Mesenchymal stem cell (in vitro differentiated cells and primary cell): ENCODE measurements at regions not wholly inside any gene's neighbourhood (a gene's known extent, or its start where the extent isn't known, plus 50 kb on each side); places are given as distances from the start of the nearest gene placed in this dataset.
"Not testable (repeated sequence)": the region's sequence is repeated elsewhere in the genome, so short reads cannot be mapped to it uniquely, and the experiment has no call there.

ENCODE experiments used
- DNase-seq: peaks from one replicate; pipeline ENCODE4 v3.0.0-alpha.2; 2013
- H2AFZ ChIP-seq: one replicate; pipeline ENCODE4 v1.6.1; 2013; ENCODE audit warnings: low read depth, mild to moderate bottlenecking, control low read depth, inconsistent platforms, low read length, moderate library complexity
- H2AK5ac ChIP-seq: 2 replicates; pipeline ENCODE4 v1.6.1; 2013; ENCODE audit warnings: low read length, moderate library complexity, mild to moderate bottlenecking, inconsistent platforms; ENCODE audit not compliant: severe bottlenecking
- H2BK120ac ChIP-seq: one replicate; pipeline ENCODE4 v1.6.1; 2013; ENCODE audit warnings: low read depth, mild to moderate bottlenecking, inconsistent platforms, low read length, moderate library complexity
- H2BK12ac ChIP-seq, 2 experiments: one replicate each; pipeline ENCODE4 v1.6.1; 2013; ENCODE audit warnings: inconsistent platforms in 2 of 2, low read length in 2 of 2, mild to moderate bottlenecking in 2 of 2, moderate library complexity in 2 of 2, control low read depth in 1 of 2
- H2BK15ac ChIP-seq: one replicate; pipeline ENCODE4 v1.6.1; 2013; ENCODE audit warnings: mild to moderate bottlenecking, low read depth, inconsistent platforms; ENCODE audit not compliant: poor library complexity, severe bottlenecking
- H2BK5ac ChIP-seq: 2 replicates; pipeline ENCODE4 v1.6.1; 2013; ENCODE audit warnings: low read depth, mild to moderate bottlenecking, low read length, control low read depth, inconsistent platforms; ENCODE audit not compliant: poor library complexity, severe bottlenecking
- H3K14ac ChIP-seq, 2 experiments: one replicate each; pipeline ENCODE4 v1.6.1; 2013; ENCODE audit warnings: inconsistent platforms in 2 of 2, low read length in 2 of 2, control low read depth in 1 of 2, mild to moderate bottlenecking in 1 of 2, moderate library complexity in 1 of 2
- H3K18ac ChIP-seq, 2 experiments: one replicate each; pipeline ENCODE4 v1.6.1; 2013; ENCODE audit warnings: inconsistent platforms in 2 of 2, low read length in 2 of 2, control low read depth in 1 of 2, low read depth in 1 of 2, mild to moderate bottlenecking in 1 of 2
- H3K23ac ChIP-seq, 2 experiments: one replicate each; pipeline ENCODE4 v1.6.1; 2013; ENCODE audit warnings: inconsistent platforms in 2 of 2, low read length in 2 of 2, mild to moderate bottlenecking in 2 of 2, moderate library complexity in 2 of 2, control low read depth in 1 of 2
- H3K27ac ChIP-seq: 2 replicates; pipeline ENCODE4 v1.5.1; 2013; ENCODE audit warnings: mild to moderate bottlenecking, moderate library complexity, low read length, control low read depth, inconsistent platforms; ENCODE audit not compliant: poor library complexity, severe bottlenecking
- H3K27me3 ChIP-seq, 2 experiments: 2 replicates each; pipeline versions ENCODE4 v1.6.1 to v1.7.0; 2013; ENCODE audit warnings: low read length in 2 of 2, mild to moderate bottlenecking in 2 of 2, moderate library complexity in 2 of 2, control low read depth in 1 of 2, inconsistent platforms in 1 of 2; ENCODE audit not compliant: control insufficient read depth in 1 of 2, insufficient read depth in 1 of 2
- H3K36me3 ChIP-seq, 2 experiments: 2 replicates each; pipeline versions ENCODE4 v1.6.1 to v1.7.0; 2013; ENCODE audit warnings: low read length in 2 of 2, control low read depth in 1 of 2, inconsistent platforms in 1 of 2, low read depth in 1 of 2, mild to moderate bottlenecking in 1 of 2; ENCODE audit not compliant: insufficient read depth in 2 of 2, control insufficient read depth in 1 of 2
- H3K4ac ChIP-seq, 2 experiments: one replicate each; pipeline ENCODE4 v1.6.1; 2013; ENCODE audit warnings: inconsistent platforms in 2 of 2, low read length in 2 of 2, mild to moderate bottlenecking in 2 of 2, moderate library complexity in 2 of 2, control low read depth in 1 of 2, low read depth in 1 of 2
- H3K4me1 ChIP-seq: 2 replicates; pipeline ENCODE4 v1.6.1; 2013; ENCODE audit warnings: low read depth, low read length, control low read depth; ENCODE audit not compliant: control insufficient read depth, insufficient read depth
- H3K4me2 ChIP-seq: 2 replicates; pipeline ENCODE4 v1.6.1; 2013; ENCODE audit warnings: low read length, mild to moderate bottlenecking, inconsistent platforms; ENCODE audit not compliant: poor library complexity, severe bottlenecking
- H3K4me3 ChIP-seq, 2 experiments: 2 replicates each; pipeline versions ENCODE4 v1.5.1 to v1.7.0; 2013; ENCODE audit warnings: low read length in 2 of 2, mild to moderate bottlenecking in 2 of 2, control low read depth in 1 of 2, low read depth in 1 of 2; ENCODE audit not compliant: insufficient read depth in 1 of 2
- H3K79me1 ChIP-seq: replicated peaks from 2 replicates; pipeline ENCODE4 v1.6.1; 2013; ENCODE audit warnings: mild to moderate bottlenecking, control low read depth, low read length, inconsistent platforms; ENCODE audit not compliant: poor library complexity, severe bottlenecking
- H3K9ac ChIP-seq: 2 replicates; pipeline ENCODE4 v1.7.0; 2013; ENCODE audit warnings: mild to moderate bottlenecking, low read length, moderate library complexity
- H3K9me3 ChIP-seq: 2 replicates; pipeline ENCODE4 v1.7.0; 2013; ENCODE audit warnings: mild to moderate bottlenecking, low read length; ENCODE audit not compliant: control insufficient read depth
- H4K8ac ChIP-seq: one replicate; pipeline ENCODE4 v1.6.1; 2013; ENCODE audit warnings: inconsistent platforms, mild to moderate bottlenecking, low read length, moderate library complexity
- H4K91ac ChIP-seq: one replicate; pipeline ENCODE4 v1.6.1; 2013; ENCODE audit warnings: mild to moderate bottlenecking, low read length, inconsistent platforms
- WGBS: methylation state at CpG from one replicate; pipeline ENCODE4 v1.1.7; 2013; ENCODE audit warnings: mixed read lengths; 5-methylcytosine and 5-hydroxymethylcytosine counted together

- Histone ChIP-seq H3K18ac (no peak overlapping the region), H4K91ac (no peak overlapping the region), H4K8ac (no peak overlapping the region), H3K14ac (no peak overlapping the region), H3K4ac (no peak overlapping the region), H2BK15ac (no peak overlapping the region), H3K9me3 (peaks cover 6% of the 10 kb centered on the region), H3K9ac (no peak overlapping the region), H3K23ac (no peak overlapping the region), H3K79me1 (no peaks in the 10 kb centered on the region), H3K27me3 (no peaks in the 10 kb centered on the region), H3K4me1 (no peaks in the 10 kb centered on the region), H2BK120ac (no peak overlapping the region), H2BK5ac (no peak overlapping the region), H2AFZ (no peak overlapping the region), H3K4me3 (no peak overlapping the region), H3K4me2 (no peak overlapping the region), H2AK5ac (no peak overlapping the region), H3K36me3 (no peaks in the 10 kb centered on the region), H2BK12ac (no peak overlapping the region), H3K27ac (no peak overlapping the region)
- 89% methylated on average over 1 of the region's 1 CpG for WGBS
- DNase-seq, result no peak
These were observed 913.1 kb upstream of the FBXO33 start for GRCh38 chr14:40345334-40345733.

- Histone ChIP-seq H3K36me3 (no peaks in the 10 kb centered on the region), H3K4me1 (no peaks in the 10 kb centered on the region), H2AFZ (no peak overlapping the region), H4K8ac (no peak overlapping the region), H3K14ac (no peak overlapping the region), H3K4ac (no peak overlapping the region), H3K4me3 (no peak overlapping the region), H2BK5ac (no peak overlapping the region), H2AK5ac (no peak overlapping the region), H2BK15ac (no peak overlapping the region), H3K18ac (no peak overlapping the region), H4K91ac (no peak overlapping the region), H3K27me3 (no peaks in the 10 kb centered on the region), H3K23ac (no peak overlapping the region), H3K4me2 (no peak overlapping the region), H2BK12ac (no peak overlapping the region), H3K79me1 (no peaks in the 10 kb centered on the region), H3K9me3 (peaks cover 6% of the 10 kb centered on the region), H3K27ac (no peak overlapping the region), H2BK120ac (no peak overlapping the region), H3K9ac (no peak overlapping the region)
- 70% methylated on average over 3 of the region's 3 CpGs for WGBS
- DNase-seq, result no peak
These were observed 908.5 kb upstream of the FBXO33 start for GRCh38 chr14:40340708-40341107.

GRCh38 chr14:40336846-40337245 is 904.6 kb upstream of the FBXO33 start:
- Histone ChIP-seq H3K4me1 (no peaks in the 10 kb centered on the region), H3K27ac (no peak overlapping the region), H4K8ac (no peak overlapping the region), H3K14ac (no peak overlapping the region), H3K9me3 (peaks cover 13% of the 10 kb centered on the region), H3K27me3 (no peaks in the 10 kb centered on the region), H4K91ac (no peak overlapping the region), H3K4ac (no peak overlapping the region), H2AK5ac (no peak overlapping the region), H3K4me2 (no peak overlapping the region), H3K36me3 (no peaks in the 10 kb centered on the region), H2BK15ac (no peak overlapping the region), H3K4me3 (no peak overlapping the region), H2AFZ (no peak overlapping the region), H3K18ac (no peak overlapping the region), H2BK12ac (no peak overlapping the region), H3K79me1 (no peaks in the 10 kb centered on the region), H3K23ac (no peak overlapping the region), H2BK5ac (no peak overlapping the region), H2BK120ac (no peak overlapping the region), H3K9ac (no peak overlapping the region)
- 74% methylated on average over 2 of the region's 2 CpGs for whole genome bisulfite sequencing
- DNase-seq, result no peak

- not testable (repeated sequence) for H2AK5ac ChIP-seq, H2AFZ ChIP-seq, H3K4ac ChIP-seq, H3K14ac ChIP-seq, H2BK120ac ChIP-seq, H3K9me3 ChIP-seq, H3K4me2 ChIP-seq, H4K8ac ChIP-seq, H3K4me3 ChIP-seq, H3K36me3 ChIP-seq, H2BK15ac ChIP-seq, H2BK5ac ChIP-seq, DNase-seq, H3K79me1 ChIP-seq, H3K27me3 ChIP-seq, H2BK12ac ChIP-seq, H3K9ac ChIP-seq, H4K91ac ChIP-seq, H3K4me1 ChIP-seq, H3K18ac ChIP-seq, H3K23ac ChIP-seq, H3K27ac ChIP-seq
- WGBS, result 60% methylated on average over 9 of the region's 9 CpGs
These were observed 894.3 kb upstream of the FBXO33 start for GRCh38 chr14:40326519-40326918.
